Fibroblast of peridontal ligament (primary cell): ENCODE measurements at regions not wholly inside any gene's neighbourhood (a gene's known extent, or its start where the extent isn't known, plus 50 kb on each side); places are given as distances from the start of the nearest gene placed in this dataset.
"Not testable (repeated sequence)": the region's sequence is repeated elsewhere in the genome, so short reads cannot be mapped to it uniquely, and the experiment has no call there.

Experiments used
- DNase-seq: peaks from one replicate; pipeline ENCODE4 v3.0.0-alpha.2; 2010; ENCODE audit errors: extremely low read depth

DNA sequence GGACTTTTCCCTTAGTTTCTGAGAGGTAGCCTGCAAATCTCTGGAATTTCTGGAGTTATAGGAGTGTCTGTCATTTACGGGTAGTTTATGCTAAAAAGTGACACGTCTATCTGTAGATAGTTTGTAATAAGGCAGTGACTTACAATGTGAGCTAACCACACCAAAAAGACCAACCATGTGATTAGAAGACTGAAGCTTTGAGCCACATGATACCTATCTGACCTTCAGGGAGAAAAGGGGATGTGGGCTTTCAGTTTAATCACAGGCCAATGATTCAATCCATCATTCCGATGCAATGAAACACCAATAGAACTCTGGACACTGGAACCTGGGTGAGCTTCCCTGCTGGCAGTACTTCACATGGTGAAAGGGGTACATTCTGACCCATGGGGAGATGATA lies 254.6 kb upstream of the GK2 start:
- no peak for DNase-seq

DNA sequence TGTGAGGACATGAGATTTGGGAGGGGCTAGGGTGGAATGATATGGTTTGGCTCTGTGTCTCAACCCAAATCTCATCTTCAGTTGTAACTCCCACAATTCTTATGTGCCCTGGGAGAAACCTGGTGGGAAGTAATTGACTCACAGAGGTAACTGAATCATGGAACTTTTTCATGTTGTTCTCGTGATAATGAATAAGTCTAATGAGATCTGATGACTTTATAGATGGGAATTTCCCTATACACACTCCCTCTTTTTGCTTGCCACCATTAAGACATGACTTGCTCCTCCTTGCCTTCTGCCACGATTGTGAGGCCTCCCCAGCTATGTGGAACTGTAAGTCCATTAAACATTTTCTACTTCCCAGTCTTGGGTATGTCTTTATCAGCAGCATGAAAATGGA lies 253.2 kb upstream of the GK2 start:
- no peak for DNase-seq

DNA sequence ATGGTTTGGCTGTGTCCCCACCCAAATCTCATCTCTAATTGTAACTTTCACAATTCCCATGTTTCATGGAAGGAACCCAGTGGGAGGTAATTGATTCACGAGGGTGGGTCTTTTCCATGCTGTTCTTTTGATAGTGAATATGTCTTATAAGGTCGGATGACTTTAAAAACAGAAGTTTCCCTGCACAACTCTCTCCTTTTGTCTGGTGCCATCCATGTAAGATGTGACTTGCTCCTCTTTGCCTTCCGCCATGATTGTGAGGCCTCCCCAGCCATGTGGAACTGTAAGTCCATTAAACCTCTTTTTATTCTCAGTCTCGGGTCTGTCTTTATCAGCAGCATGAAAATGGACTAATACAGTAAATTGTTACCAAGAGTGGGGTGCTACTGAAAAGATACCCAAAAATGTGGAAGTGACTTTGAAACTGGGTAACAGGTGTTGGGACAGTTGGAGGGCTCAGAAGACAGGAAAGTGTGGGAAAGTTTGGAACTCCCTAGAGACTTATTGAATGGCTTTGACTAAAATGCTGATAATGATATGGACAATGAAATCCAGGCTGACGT lies 251.4 kb upstream of the GK2 start:
- DNase-seq = not testable (repeated sequence)

DNA sequence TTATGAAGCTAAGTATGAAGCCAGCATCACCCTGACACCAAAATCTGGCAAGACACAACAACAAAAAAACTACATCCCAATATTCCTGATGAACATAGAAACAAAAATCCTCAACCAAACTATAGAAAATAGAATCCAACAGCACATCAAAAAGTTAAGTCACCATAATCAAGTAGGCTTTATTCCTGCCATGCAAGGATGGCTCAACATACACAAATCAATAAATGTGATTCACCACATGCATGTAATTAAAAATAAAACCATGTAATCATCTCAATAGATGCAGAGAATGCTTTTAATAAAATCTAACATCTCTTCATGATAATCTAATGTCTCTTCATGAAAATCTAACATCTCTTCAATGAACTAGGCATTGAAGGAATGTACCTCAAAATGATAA lies 249.4 kb upstream of the GK2 start:
- no peak for DNase-seq

DNA sequence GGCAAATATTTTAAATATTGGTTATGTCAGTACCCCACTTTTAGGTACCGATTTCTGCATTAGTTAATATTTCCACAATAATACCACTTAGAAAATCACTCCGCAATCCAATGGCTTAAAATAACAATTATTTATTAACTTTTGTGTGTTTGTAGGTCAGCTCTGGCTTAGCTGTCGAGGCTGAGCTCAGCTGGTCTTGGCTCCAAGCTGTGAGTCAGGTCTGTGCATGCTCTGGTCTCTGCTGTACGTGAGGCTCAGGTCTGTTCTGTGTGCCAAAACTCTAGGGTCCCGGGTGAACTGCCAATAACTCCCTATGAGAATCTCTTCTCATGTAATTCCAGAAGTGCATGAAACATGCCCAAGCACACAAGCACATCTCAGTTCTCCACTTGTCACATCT lies 245.8 kb upstream of the GK2 start:
- DNase-seq = no peak

DNA sequence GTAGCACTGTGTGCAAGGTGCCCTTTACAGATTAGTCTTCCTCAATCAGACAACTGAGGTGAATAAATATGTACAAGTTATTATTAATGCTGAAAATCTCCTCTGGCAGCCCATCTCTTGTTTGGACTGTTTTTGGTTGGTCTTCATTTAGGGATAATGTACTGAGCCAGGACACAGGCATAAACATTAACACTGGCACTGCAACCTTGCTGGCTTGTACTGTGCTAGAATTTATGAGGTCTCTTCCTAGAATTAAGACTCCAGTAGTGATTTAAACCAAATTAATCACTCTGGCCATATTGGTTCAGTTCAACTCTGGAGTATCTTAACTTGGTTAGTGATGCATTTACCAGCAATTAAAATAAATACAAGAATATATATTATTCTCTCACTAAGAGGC lies 244.7 kb upstream of the GK2 start:
- no peak for DNase-seq

DNA sequence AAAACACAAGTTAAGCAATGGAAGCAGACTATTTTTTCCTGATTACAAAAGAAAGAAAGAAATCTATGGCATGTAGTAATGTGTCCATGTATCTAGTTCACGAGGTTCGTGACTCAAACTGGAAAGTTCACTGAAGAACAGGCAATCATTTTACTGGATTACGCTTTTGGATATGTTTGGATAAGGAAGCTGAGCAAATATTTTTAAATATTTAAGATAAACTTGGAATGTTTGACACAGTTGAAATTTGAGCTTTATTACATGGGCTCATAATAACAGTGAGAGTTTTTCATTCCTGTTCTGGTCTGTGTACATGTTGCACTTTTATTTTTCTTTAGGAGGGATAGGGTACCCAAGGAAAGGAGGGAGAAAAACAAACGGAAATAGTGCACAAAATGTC lies 244.2 kb upstream of the GK2 start:
- DNase-seq = peak; percentile 87

DNA sequence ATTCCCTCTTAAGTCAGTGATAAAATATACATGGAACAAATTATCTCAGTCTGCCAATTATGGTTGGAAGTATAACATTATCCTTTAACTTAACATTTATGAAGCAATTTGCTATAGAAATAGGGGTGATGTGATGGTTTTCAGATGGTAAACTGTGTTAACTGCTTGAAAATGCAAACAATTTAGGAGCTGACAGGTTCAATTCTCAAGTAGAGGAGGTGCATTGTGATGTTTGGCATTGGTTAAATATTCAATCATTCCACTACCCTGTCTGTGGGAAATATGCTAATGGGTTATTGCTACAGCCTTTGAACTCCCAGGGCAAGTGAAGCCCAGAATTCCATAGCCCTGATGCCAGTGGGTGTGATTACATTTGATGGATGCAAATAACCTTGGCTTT lies 243.4 kb upstream of the GK2 start:
- peak; percentile 80 for DNase-seq

DNA sequence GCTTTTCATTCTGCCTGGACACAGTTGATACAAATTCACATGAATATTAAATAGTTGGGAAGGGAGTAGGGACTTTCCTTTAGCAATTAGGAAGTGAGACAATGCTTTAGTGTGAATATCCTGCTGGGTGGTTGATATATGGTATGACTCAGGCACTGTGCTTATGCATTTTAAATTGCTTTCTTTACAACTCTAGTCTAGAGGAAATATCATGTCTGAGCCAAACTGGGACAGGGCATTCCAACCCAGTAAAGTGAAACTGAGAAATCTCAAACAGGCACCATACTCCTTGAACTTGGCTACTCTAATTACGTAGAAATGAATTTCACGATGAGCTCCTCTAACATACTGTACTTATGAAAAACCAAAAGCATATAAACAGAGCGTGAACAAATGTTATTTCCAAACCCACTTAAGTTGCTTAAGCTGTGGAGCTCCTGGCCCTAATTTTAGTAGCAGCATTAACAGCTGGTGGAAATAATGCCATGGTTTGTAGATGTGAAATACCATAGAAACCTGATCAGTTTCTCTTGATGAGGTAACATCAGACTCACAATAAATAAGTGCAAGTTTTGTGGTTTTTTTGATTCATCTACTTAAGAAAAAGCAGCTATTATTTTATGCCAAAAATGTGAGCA lies 242.9 kb upstream of the GK2 start:
- DNase-seq = peak; percentile 99

DNA sequence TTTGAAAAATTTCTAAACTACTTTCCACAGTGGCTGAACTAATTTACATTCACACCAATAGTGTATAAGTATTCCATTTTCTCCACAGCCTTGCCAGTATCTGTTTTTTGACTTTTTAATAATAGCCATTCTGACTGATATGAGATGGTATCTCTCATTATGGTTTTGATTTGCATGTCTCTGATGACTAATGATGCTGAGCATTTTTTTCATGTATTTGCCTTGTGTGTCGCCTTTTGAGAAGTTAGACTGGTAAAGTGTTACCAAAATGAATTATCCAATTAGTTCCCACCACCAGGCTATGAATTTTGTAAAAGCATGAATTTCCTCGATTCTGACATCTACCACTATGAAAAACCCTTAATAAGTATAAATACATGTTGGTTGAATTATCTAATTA lies 242.2 kb upstream of the GK2 start:
- peak; percentile 15 for DNase-seq

DNA sequence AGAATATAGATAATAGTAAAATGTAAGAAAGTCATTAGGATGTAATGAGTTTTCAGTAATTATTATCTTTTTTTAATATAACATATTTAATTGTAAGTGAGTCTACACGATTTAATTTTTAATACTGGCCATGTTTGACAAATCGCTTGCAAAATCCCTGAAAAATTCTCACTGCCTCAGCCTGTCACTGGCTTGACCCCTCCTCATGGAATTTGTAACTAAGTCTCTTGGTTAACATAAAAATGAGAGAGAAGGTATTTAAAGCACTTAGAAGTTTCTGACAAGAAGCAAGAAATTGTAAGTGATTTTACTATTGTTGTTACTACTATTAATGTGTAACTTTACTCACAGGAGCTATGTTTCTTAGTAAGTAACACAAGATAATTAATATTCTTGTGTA lies 237.9 kb upstream of the GK2 start:
- DNase-seq = no peak

DNA sequence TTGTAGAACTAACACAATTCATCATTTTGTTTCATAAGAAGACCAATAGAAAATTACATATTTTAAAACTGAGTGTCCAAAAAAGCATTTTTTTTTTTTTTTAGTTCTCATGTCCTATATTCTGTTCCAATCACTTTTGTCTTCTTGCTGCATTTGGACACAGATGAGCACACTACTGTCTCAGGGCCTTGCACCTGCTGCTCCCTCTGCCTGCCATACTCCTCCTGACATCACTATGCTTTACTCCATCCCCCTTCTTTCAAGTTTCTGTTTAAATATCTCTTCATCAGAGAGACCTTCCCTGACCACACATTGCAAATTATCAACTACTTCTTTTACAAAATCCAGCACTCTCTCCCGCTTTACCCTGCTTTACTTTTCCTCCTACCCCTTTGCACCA lies 230.7 kb upstream of the GK2 start:
- DNase-seq = no peak

DNA sequence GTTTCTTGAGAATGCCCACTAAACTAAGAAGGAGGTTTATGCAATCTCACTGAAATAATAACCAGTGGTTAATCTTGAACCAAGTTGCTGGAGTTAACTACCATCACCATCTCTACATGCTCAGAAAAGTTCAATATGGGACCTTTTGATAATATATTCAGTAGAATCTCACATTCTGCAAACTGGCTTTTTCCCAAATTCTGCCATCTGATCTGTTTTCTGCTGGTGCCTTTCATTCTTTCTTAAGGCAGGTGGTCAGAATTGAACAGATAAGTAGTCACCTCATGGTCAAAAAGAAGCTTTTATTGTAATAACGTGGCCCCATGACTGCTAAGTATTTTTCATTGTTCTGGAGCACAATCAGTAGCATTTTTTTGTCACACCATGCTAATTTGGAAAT lies 229.0 kb upstream of the GK2 start:
- DNase-seq = no peak

DNA sequence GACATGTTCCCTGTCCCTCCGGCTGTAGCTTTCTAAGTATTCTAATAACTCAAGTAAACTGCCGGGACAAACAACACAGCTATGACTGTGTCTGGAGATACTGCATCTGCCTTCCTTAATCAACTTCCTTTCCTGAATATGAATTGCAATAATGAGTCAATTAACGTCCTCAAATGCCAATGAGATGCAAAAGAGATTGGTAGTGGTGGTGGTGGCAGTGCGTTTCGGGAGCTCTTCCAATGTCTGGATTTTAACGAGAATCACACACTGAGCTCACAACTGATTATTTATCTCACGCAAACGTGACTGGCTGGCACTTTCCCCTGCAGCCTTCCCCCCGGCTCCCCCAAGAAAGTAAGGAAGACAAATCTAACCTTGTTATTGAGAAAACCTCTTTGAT lies 226.1 kb upstream of the GK2 start:
- no peak for DNase-seq

DNA sequence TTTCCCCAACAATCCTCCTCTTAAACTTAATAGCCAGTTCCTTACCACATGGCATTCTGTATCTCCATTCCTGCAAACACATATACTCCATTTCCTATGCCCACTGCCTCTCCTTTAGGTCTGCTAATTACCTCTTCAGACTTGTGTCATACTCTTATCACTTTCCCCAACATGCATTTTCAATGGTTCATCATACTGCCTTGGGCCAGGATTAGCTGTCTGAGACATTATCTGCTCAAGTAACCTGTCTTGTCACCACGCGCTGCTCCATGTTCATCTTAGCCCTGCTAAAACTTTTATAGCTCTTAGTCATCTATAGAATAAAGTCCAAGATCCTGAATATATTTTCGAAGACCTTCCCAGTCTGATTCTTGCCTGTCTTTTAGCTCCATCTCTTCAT lies 224.1 kb upstream of the GK2 start:
- no peak for DNase-seq

DNA sequence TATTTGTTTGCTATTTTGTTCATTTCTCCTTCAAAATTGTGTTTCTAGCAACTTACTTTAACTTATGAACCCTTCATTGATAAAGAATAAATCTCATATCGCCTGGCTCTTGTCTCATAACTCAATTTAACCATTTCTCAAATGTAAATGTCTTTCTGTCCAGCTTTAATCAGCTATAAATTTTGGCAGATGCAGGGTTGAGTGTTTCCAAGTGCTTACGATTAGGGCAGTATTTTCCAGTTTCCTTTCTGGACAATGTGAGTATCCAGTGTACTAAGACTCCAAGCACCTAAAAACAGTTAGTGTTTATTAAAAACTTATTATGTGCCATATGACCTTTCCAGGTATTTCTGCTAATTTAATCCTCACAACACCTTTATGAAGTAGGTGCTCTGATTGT lies 218.6 kb upstream of the GK2 start:
- peak; percentile 22 for DNase-seq

DNA sequence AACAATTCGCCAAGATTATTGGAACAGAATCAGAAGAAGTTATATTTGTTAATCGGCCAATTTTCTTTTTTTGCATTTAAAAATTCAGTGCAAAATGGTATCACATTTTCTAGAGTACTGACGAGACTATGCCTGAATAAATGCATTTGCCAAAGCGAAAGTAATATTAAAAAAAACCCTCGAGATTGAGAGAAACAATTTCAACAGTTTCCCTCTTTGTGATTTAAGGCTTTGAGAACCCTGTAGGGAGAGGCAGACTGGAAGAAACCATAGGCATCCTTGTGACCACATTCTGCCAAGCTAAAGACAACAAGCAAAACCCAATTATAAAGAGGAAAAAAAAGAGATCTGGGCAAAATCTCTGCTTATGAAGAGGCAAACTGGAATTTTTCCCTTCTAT lies 218.1 kb upstream of the GK2 start:
- DNase-seq = peak; percentile 58

DNA sequence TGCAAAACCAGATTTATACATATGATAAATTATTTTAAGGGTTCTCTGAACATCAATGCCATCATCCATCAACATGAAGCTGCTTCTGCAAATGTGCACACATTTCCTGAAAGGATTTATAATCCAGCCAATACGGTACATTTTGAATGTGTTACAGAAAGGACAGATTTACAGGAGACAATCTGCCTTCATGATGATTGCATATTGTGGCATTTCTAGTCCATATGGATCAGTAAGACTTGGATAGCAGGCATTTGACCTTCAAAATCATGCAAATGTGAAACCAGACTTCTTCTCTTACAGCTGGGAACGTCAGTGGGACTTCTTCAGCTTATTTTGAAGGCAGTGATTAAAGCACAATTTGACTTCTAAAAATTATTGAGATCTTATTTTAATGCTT lies 217.3 kb upstream of the GK2 start:
- peak; percentile 40 for DNase-seq

DNA sequence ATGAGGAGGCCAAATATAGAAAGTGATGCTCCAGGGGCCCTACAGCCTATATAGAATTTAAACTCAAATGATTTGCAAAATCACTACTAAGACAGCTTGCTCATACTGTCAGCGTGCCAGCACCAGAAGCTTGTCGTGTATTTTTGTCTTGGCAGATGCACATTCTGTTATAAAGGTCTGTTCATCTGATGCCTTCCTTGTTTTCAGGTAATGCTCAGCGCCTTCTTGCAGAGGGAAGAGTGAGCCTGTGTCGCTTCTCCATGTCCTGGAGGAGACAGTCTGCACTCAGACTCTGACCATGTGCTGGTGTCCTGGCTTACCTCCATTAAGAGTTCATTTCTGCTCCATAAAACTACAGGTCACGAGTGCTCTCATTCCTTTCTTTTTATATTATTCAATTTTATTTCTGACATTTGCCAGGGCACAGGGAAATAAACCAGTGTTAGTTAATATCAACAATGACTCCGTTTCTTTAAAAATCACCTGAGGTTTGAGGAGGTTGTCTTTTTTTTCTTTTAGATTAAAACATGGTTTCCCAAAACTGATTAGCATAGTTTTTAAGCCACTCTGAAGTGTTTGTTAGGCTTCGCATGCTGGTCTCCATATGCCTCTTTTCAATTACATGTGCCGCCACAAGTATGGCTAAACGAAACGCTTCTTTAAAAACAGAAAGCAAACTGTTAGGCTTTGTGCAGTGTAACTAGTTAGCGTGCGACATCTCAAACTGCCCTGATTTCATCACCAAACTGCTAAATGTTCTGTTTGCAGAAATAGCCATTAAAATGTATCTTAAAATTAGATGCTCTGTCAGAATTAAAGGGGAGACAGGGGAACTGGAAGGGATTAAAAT lies 215.2 kb upstream of the GK2 start:
- peak; percentile 48 for DNase-seq

DNA sequence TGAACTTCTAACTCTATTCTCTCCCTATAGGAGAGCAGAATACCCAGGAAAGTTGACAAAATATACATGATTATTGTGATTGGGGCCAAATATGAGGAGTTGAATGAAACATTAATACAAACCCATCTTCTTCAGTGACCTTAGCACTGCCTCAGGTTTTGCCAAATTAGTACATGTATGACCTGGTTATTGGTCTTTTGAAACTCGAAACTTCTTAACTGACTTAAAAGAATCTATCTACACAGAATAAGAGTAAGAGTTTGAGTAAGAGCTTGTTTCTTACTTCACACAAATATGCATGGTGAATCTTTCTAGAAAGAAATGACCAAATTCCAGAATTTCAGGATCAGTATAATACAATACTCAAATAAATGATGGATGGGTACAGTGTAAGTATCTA lies 213.0 kb upstream of the GK2 start:
- DNase-seq = no peak

DNA sequence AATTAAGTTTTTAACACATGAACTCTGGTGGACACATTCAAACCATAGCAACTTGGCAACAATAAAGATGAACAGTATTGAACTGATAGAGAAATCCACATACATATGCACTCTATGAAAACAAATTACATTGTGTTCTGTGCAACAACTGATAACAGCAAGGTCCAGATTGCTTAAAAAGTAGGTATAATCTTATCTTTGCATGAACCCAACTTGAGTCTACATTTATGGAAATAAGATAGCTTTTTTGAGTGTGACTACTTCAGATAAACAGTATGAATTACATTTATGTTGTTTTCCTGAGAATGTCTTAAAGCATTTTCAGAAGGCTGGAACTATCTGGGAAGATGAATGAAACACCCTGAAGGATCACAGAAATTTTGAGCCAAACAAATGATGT lies 212.6 kb upstream of the GK2 start:
- DNase-seq = no peak

DNA sequence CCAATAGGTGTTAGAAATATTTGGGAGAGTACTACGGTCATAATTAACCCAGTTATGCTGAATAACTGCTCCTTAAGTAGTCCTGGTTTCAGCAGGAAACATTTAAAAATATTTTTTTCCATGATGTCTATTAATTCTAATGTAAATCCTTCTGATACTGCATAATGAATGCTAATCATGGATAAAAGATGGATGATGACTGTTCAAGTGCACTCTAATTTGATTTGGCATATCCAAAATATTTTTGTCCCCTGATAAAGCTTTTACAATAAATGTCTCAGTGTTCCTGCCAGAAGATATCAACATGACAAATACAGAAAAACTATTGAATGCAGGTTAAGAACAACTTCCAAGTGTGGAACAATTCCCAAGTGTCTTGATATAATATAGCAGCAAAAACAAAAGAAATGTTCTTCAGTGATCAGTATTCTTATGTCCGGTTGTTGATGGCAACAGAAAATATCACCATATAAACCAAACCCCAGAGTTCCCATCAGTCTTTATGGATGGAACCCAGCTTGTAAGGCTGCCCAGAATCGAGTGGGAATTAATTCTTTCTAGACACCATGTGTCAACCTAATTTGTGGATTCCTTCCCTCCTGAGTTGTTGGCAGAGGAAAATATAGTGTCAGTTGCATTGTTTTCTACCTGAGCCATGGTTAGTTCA lies 205.4 kb upstream of the GK2 start:
- DNase-seq = no peak

DNA sequence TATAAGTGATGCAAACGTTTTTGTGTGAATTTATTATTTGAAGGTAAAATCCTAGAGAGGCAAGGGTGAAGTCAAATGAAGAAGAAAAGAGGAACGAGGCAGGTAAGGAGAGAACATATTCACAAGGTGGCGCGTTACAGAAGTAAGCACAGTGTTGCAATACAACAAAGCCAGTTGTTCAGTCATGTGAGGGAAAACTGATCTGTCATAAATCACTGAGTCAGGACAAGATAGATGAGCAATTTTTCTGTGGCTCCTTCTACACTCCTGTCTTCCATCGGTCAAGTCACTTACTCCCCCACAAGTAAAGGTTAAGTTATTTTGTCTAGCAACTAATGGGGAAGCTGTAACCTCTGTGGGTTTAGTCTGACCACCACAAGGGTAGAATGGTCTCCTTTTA lies 203.0 kb upstream of the GK2 start:
- no peak for DNase-seq
